SK-N-SH (cell line): ENCODE measurements at regions not wholly inside any gene's neighbourhood (a gene's known extent, or its start where the extent isn't known, plus 50 kb on each side); places are given as distances from the start of the nearest gene placed in this dataset.

Source experiments
- CTCF ChIA-PET: fragments of 300-600, 350-600 bp; formaldehyde crosslinking; extraction: SDS; loops from one replicate; lab custom pipeline; 2021; lab: Yijun Ruan, JAX
- POLR2A ChIA-PET: fragments of 350-600 bp; sonication (Branson Sonifier 250); formaldehyde crosslinking; extraction: SDS; loops from one replicate; lab custom pipeline; 2020; ENCODE audit warnings: antibody characterized with exemption, inconsistent platforms; lab: Yijun Ruan, JAX
- DNase-seq: peaks from one replicate; pipeline ENCODE4 v3.0.0; 2012
- H2AFZ ChIP-seq: fragments of 200-600 bp; sonication (generic); 2 replicates; pipeline ENCODE4 v1.8.1; 2016; ENCODE audit warnings: antibody characterized with exemption, mild to moderate bottlenecking, low read depth
- H3F3A ChIP-seq: fragments of 200-600 bp; sonication (generic); replicated peaks from 2 replicates; pipeline ENCODE3; 2016; ENCODE audit warnings: antibody characterized with exemption, mild to moderate bottlenecking; ENCODE audit not compliant: insufficient read depth
- H3K27ac ChIP-seq, 2 experiments: fragments of 200-500 bp in 1 of 2; fragments of 200-600 bp in 1 of 2; sonication (Bioruptor generic) in 1 of 2; sonication (generic), shearing (Covaris generic) in 1 of 2; 2 replicates each; pipeline versions ENCODE4 v1.5.1 to v1.6.1; 2014 to 2016; ENCODE audit warnings: low read depth in 2 of 2, inconsistent platforms in 1 of 2, low read length in 1 of 2, mild to moderate bottlenecking in 1 of 2, mixed read lengths in 1 of 2
- H3K27me3 ChIP-seq: fragments of 200-600 bp; sonication (generic), shearing (Covaris generic); 2 replicates; pipeline ENCODE4 v1.6.1; 2016; ENCODE audit warnings: mixed run types; ENCODE audit not compliant: insufficient read depth
- H3K36me3 ChIP-seq, 2 experiments: fragments of 200-500 bp in 1 of 2; fragments of 200-600 bp in 1 of 2; sonication (Bioruptor generic) in 1 of 2; sonication (generic) in 1 of 2; replicated peaks in 1 of 2; 2 replicates each; pipeline versions ENCODE3 to v1.5.1; 2014 to 2016; ENCODE audit warnings: low read length in 1 of 2, mild to moderate bottlenecking in 1 of 2; ENCODE audit not compliant: insufficient read depth in 2 of 2, control insufficient read depth in 1 of 2
- H3K4me1 ChIP-seq, 2 experiments: fragments of 200-500 bp in 1 of 2; fragments of 200-600 bp in 1 of 2; sonication (Bioruptor generic) in 1 of 2; sonication (generic), shearing (Covaris generic) in 1 of 2; 2 replicates each; pipeline versions ENCODE4 v1.5.1 to v1.6.1; 2014 to 2016; ENCODE audit warnings: low read depth in 1 of 2, low read length in 1 of 2, mixed run types in 1 of 2; ENCODE audit not compliant: insufficient read depth in 2 of 2, control insufficient read depth in 1 of 2
- H3K4me2 ChIP-seq: fragments of 200-600 bp; sonication (generic), shearing (Covaris generic); 2 replicates; pipeline ENCODE4 v1.6.1; 2017; ENCODE audit warnings: mixed run types
- H3K4me3 ChIP-seq, 2 experiments: fragments of 200-500 bp in 1 of 2; fragments of 200-600 bp in 1 of 2; sonication (Bioruptor generic) in 1 of 2; sonication (generic), shearing (Covaris generic) in 1 of 2; 2 replicates each; pipeline versions ENCODE4 v1.5.1 to v1.8.1; 2014 to 2016; ENCODE audit warnings: low read depth in 2 of 2, inconsistent platforms in 1 of 2, low read length in 1 of 2, mild to moderate bottlenecking in 1 of 2, mixed read lengths in 1 of 2, moderate library complexity in 1 of 2
- H3K79me2 ChIP-seq: fragments of 200-600 bp; sonication (generic); 2 replicates; pipeline ENCODE4 v1.8.1; 2017; ENCODE audit warnings: mild to moderate bottlenecking; ENCODE audit not compliant: insufficient read depth
- H3K9ac ChIP-seq: fragments of 200-600 bp; sonication (generic); 2 replicates; pipeline ENCODE4 v1.6.1; 2017; ENCODE audit warnings: mixed run types
- H3K9me2 ChIP-seq: fragments of 200-600 bp; sonication (generic); 2 replicates; pipeline ENCODE4 v1.6.1; 2017; ENCODE audit warnings: mixed run types
- H3K9me3 ChIP-seq: fragments of 200-600 bp; sonication (generic); 2 replicates; pipeline ENCODE4 v1.6.1; 2017; ENCODE audit warnings: mixed run types, mild to moderate bottlenecking, moderate library complexity
- H4K20me1 ChIP-seq: fragments of 200-600 bp; sonication (generic); 2 replicates; pipeline ENCODE4 v1.6.1; 2017; ENCODE audit warnings: mild to moderate bottlenecking, mixed run types; ENCODE audit not compliant: insufficient read depth
- EP300 ChIP-seq, 2 experiments: IDR thresholded peaks; 2 replicates each; pipeline versions ENCODE4 v1.4.0 to v1.6.1; 2012; ENCODE audit warnings: borderline replicate concordance in 1 of 2, low read depth in 1 of 2, low read length in 1 of 2
- EZH2phosphoT487 ChIP-seq: fragments of 200-600 bp; sonication (generic); IDR thresholded peaks from 2 replicates; pipeline ENCODE4 v1.6.1; 2017; ENCODE audit warnings: low read depth, mixed run types, mild to moderate bottlenecking, antibody characterized with exemption, moderate library complexity, borderline replicate concordance
- FOXJ3 ChIP-seq: sonication (generic); formaldehyde crosslinking; IDR thresholded peaks from 2 replicates; pipeline ENCODE4 v1.5.1; 2020; ENCODE audit warnings: mild to moderate bottlenecking, missing genetic modification reagents
- FOXM1 ChIP-seq: IDR thresholded peaks from 2 replicates; pipeline ENCODE4 v1.4.0; 2012; ENCODE audit warnings: low read depth, mild to moderate bottlenecking
- MEF2A ChIP-seq: IDR thresholded peaks from 2 replicates; pipeline ENCODE4 v1.4.0; 2012; ENCODE audit warnings: low read depth, borderline replicate concordance
- RAD21 ChIP-seq: IDR thresholded peaks from 2 replicates; pipeline ENCODE4 v1.6.1; 2012; ENCODE audit warnings: mild to moderate bottlenecking, low read length
- RFX5 ChIP-seq: IDR thresholded peaks from 2 replicates; pipeline ENCODE4 v1.6.1; 2012; ENCODE audit warnings: mild to moderate bottlenecking, improper control_type of control experiment, low read length
- SIN3A ChIP-seq: IDR thresholded peaks from 2 replicates; pipeline ENCODE4 v1.6.1; 2012; ENCODE audit warnings: low read depth, mild to moderate bottlenecking, low read length, moderate library complexity, borderline replicate concordance
- SMC3 ChIP-seq: IDR thresholded peaks from 2 replicates; pipeline ENCODE4 v1.6.1; 2012; ENCODE audit warnings: low read depth, low read length, improper control_type of control experiment
- TAF1 ChIP-seq: IDR thresholded peaks from 2 replicates; pipeline ENCODE4 v1.6.1; 2012; ENCODE audit warnings: low read depth, mild to moderate bottlenecking, low read length, moderate library complexity, borderline replicate concordance
- TEAD4 ChIP-seq: IDR thresholded peaks from 2 replicates; pipeline ENCODE4 v1.4.0; 2012; ENCODE audit warnings: mild to moderate bottlenecking, borderline replicate concordance; ENCODE audit not compliant: insufficient read depth
- YY1 ChIP-seq: IDR thresholded peaks from 2 replicates; pipeline ENCODE4 v1.4.0; 2012; ENCODE audit warnings: low read depth, mild to moderate bottlenecking
- WGBS: methylation state at CpG from one replicate; pipeline ENCODE4 v1.1.6; 2017; ENCODE audit warnings: low lambda C conversion rate; 5-methylcytosine and 5-hydroxymethylcytosine counted together
- TF ChIP-seq, protein P1 (sequence below): fragments of 200-600 bp; sonication (generic); IDR thresholded peaks from 2 replicates; pipeline ENCODE4 v1.6.1; 2017; ENCODE audit warnings: antibody characterized with exemption, mild to moderate bottlenecking, moderate library complexity
- TF ChIP-seq, protein P2 (sequence below): IDR thresholded peaks from 2 replicates; pipeline ENCODE4 v1.6.1; 2012; ENCODE audit warnings: mild to moderate bottlenecking, low read depth, low read length, moderate library complexity
- TF ChIP-seq, protein P3 (sequence below): fragments of 150-350 bp; IDR thresholded peaks from 2 replicates; pipeline ENCODE4 v1.6.1; 2016; ENCODE audit warnings: mild to moderate bottlenecking, low read depth, low read length

DNA sequence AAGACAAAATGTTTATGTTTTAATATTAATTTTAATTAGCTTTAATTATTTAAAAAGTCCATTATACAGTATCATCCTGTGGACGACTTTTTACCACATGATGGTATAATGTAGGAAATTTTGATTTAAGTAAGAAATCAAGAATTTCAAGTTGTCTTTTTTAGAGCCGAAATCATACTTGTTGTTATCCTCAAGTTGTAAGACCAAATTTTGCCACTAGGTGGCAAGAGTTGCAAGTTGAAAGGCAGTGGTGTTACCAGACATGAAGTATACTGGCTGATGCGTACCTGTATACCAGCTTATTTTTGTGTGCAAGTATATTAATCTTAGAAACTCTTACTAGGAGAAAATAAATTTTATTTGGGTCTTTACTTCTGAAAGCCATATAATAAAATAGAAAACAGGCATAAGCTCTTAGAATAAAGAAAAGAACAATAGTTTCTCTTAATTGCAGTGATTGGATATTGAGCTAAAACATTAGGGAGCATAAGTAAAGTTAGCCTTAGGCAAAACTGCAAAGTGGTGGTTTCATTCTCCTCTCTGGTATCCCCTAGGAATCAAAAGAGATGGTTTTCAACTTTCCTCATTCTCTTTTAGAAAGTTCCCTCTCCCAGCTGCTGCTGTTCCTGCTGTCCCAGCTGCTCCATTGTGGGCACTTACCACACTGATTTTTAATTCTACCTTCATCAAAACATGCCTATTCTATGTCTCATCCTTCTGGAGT lies 118.0 kb upstream of the WDFY3 start:
- Histone ChIP-seq H3K4me3 (no peak overlapping the region), H3K27ac (no peak overlapping the region), H3K4me1 (no peaks in the 10 kb centered on the region), H3K4me2 (no peak overlapping the region), H4K20me1 (no peaks in the 10 kb centered on the region), H3K36me3 (no peaks in the 10 kb centered on the region), H2AFZ (no peak overlapping the region), H3K9ac (no peak overlapping the region), H3K79me2 (no peaks in the 10 kb centered on the region), H3K27me3 (no peaks in the 10 kb centered on the region), H3K9me3 (no peaks in the 10 kb centered on the region), H3K9me2 (no peaks in the 10 kb centered on the region), H3F3A (no peaks in the 10 kb centered on the region)
- WGBS = 19% methylated on average over 3 of the region's 3 CpGs
- POLR2A ChIA-PET = interaction anchor here (0.6 kb wide), 1 partner anchor 225 kb away, joined by 3 read pairs; no protein-coding TSS in a partner anchor
- CTCF ChIA-PET = interaction anchor here (0.6 to 3.9 kb wide), 38 partner anchors 9 to 960 kb away, joined by 3 to 36 read pairs (median 4); no protein-coding TSS in a partner anchor
- DNase-seq = peak; percentile 20
- TF ChIP-seq, protein P1, sequence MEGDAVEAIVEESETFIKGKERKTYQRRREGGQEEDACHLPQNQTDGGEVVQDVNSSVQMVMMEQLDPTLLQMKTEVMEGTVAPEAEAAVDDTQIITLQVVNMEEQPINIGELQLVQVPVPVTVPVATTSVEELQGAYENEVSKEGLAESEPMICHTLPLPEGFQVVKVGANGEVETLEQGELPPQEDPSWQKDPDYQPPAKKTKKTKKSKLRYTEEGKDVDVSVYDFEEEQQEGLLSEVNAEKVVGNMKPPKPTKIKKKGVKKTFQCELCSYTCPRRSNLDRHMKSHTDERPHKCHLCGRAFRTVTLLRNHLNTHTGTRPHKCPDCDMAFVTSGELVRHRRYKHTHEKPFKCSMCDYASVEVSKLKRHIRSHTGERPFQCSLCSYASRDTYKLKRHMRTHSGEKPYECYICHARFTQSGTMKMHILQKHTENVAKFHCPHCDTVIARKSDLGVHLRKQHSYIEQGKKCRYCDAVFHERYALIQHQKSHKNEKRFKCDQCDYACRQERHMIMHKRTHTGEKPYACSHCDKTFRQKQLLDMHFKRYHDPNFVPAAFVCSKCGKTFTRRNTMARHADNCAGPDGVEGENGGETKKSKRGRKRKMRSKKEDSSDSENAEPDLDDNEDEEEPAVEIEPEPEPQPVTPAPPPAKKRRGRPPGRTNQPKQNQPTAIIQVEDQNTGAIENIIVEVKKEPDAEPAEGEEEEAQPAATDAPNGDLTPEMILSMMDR = peak; percentile 82
- TF ChIP-seq FOXM1 = no peak
- peak; percentile 78 for TF ChIP-seq RAD21
- no peak for TF ChIP-seq MEF2A
- no peak for TF ChIP-seq EP300 (IDR thresholded peaks at IDR 0.05; ENCODE audit: borderline replicate concordance in 1 of 2, low read depth in 1 of 2, low read length in 1 of 2)
- TF ChIP-seq RFX5 = no peak
- no peak for TF ChIP-seq SIN3A
- no peak for TF ChIP-seq YY1
- TF ChIP-seq SMC3 = peak; percentile 53
- no peak for TF ChIP-seq TEAD4
- TF ChIP-seq EZH2phosphoT487 = no peak

DNA sequence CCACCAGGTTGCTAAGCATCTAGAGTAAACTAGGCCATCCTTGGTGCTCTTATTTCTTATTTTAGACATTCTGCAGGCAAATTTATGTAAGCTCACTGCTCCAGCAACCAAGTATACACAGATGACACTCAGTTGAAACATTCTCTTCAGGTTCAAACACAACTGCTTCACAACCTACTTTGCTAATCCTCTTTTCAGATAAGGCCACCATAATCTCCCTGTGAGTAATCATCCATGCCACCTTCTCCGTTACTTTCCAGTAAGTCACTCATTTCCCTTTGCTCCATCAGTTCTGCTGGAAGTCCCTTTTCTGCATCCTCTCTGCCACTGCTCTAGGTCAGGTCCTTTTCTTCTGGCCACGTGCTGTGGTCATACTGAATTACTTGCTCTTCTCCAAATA lies 120.2 kb upstream of the WDFY3 start:
- TF ChIP-seq, protein P2, sequence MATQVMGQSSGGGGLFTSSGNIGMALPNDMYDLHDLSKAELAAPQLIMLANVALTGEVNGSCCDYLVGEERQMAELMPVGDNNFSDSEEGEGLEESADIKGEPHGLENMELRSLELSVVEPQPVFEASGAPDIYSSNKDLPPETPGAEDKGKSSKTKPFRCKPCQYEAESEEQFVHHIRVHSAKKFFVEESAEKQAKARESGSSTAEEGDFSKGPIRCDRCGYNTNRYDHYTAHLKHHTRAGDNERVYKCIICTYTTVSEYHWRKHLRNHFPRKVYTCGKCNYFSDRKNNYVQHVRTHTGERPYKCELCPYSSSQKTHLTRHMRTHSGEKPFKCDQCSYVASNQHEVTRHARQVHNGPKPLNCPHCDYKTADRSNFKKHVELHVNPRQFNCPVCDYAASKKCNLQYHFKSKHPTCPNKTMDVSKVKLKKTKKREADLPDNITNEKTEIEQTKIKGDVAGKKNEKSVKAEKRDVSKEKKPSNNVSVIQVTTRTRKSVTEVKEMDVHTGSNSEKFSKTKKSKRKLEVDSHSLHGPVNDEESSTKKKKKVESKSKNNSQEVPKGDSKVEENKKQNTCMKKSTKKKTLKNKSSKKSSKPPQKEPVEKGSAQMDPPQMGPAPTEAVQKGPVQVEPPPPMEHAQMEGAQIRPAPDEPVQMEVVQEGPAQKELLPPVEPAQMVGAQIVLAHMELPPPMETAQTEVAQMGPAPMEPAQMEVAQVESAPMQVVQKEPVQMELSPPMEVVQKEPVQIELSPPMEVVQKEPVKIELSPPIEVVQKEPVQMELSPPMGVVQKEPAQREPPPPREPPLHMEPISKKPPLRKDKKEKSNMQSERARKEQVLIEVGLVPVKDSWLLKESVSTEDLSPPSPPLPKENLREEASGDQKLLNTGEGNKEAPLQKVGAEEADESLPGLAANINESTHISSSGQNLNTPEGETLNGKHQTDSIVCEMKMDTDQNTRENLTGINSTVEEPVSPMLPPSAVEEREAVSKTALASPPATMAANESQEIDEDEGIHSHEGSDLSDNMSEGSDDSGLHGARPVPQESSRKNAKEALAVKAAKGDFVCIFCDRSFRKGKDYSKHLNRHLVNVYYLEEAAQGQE = no peak
- no peak for TF ChIP-seq SIN3A
- TF ChIP-seq TAF1 = no peak
- no peak for TF ChIP-seq RFX5
- TF ChIP-seq FOXJ3 (CRISPR knock-in tag) = no peak
- TF ChIP-seq, protein P3, sequence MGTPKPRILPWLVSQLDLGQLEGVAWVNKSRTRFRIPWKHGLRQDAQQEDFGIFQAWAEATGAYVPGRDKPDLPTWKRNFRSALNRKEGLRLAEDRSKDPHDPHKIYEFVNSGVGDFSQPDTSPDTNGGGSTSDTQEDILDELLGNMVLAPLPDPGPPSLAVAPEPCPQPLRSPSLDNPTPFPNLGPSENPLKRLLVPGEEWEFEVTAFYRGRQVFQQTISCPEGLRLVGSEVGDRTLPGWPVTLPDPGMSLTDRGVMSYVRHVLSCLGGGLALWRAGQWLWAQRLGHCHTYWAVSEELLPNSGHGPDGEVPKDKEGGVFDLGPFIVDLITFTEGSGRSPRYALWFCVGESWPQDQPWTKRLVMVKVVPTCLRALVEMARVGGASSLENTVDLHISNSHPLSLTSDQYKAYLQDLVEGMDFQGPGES = no peak
- TF ChIP-seq, all 33 proteins: peak for 0
- H4K20me1 ChIP-seq = no peaks in the 10 kb centered on the region
- H3K9ac ChIP-seq = no peak overlapping the region
- no peaks in the 10 kb centered on the region for H3K79me2 ChIP-seq
- DNase-seq = no peak
- no peaks in the 10 kb centered on the region for H3K27me3 ChIP-seq
- H3K4me1 ChIP-seq = no peaks in the 10 kb centered on the region
- CTCF ChIA-PET = interaction anchor here (1.7 to 3.6 kb wide), 2 partner anchors 278 to 661 kb away, joined by 3 to 30 read pairs; no protein-coding TSS in a partner anchor
- POLR2A ChIA-PET = no interaction called here
- H2AFZ ChIP-seq = no peak overlapping the region
- H3K9me3 ChIP-seq = no peaks in the 10 kb centered on the region
- H3K36me3 ChIP-seq = no peaks in the 10 kb centered on the region
- no peak overlapping the region for H3K27ac ChIP-seq
- no peaks in the 10 kb centered on the region for H3F3A ChIP-seq
- WGBS = 28% methylated on average over 2 of the region's 2 CpGs
- no peak overlapping the region for H3K4me3 ChIP-seq
- no peak overlapping the region for H3K4me2 ChIP-seq
- H3K9me2 ChIP-seq = no peaks in the 10 kb centered on the region
